Effector CD4-positive, alpha-beta T cell (primary cell): ENCODE measurements at regions not wholly inside any gene's neighbourhood (a gene's known extent, or its start where the extent isn't known, plus 50 kb on each side); places are given as distances from the start of the nearest gene placed in this dataset.
"Not testable (repeated sequence)": the region's sequence is repeated elsewhere in the genome, so short reads cannot be mapped to it uniquely, and the experiment has no call there.

Experiments used
- DNase-seq: peaks from one replicate; pipeline ENCODE4 v3.0.0-alpha.2; 2020

- no peak for DNase-seq
Observed at GRCh38 chr10:62665771-62666170, 138.7 kb upstream of the ADO start.

- no peak for DNase-seq
Observed at GRCh38 chr10:62666275-62666674, 138.2 kb upstream of the ADO start.

- DNase-seq: no peak
Observed at GRCh38 chr10:62669341-62669740, 135.2 kb upstream of the ADO start.

GRCh38 chr10:62671104-62671503 is 133.4 kb upstream of the ADO start:
- no peak for DNase-seq

- DNase-seq: peak; percentile 45
Observed at GRCh38 chr10:62681211-62681940, 123.1 kb upstream of the ADO start.

GRCh38 chr10:62684911-62685310 is 119.6 kb upstream of the ADO start:
- DNase-seq: no peak

GRCh38 chr10:62687230-62687748 is 117.2 kb upstream of the ADO start:
- DNase-seq: no peak

- no peak for DNase-seq
Observed at GRCh38 chr10:62688971-62689700, 115.4 kb upstream of the ADO start.

GRCh38 chr10:62689712-62690111 is 114.8 kb upstream of the ADO start:
- no peak for DNase-seq

- no peak for DNase-seq
Observed at GRCh38 chr10:62690703-62691102, 113.8 kb upstream of the ADO start.

- DNase-seq: no peak
Observed at GRCh38 chr10:62691336-62691735, 113.2 kb upstream of the ADO start.

- no peak for DNase-seq
Observed at GRCh38 chr10:62692085-62692484, 112.4 kb upstream of the ADO start.

- DNase-seq: no peak
Observed at GRCh38 chr10:62693306-62693705, 111.2 kb upstream of the ADO start.

GRCh38 chr10:62694537-62695126 is 109.9 kb upstream of the ADO start:
- no peak for DNase-seq

- no peak for DNase-seq
Observed at GRCh38 chr10:62696798-62697197, 107.7 kb upstream of the ADO start.

GRCh38 chr10:62699148-62699547 is 105.4 kb upstream of the ADO start:
- DNase-seq: no peak

GRCh38 chr10:62704121-62704520 is 100.4 kb upstream of the ADO start:
- not testable (repeated sequence) for DNase-seq

GRCh38 chr10:62705789-62706188 is 98.7 kb upstream of the ADO start:
- DNase-seq: no peak

GRCh38 chr10:62707810-62708209 is 96.7 kb upstream of the ADO start:
- no peak for DNase-seq

GRCh38 chr10:62708569-62708968 is 96.0 kb upstream of the ADO start:
- no peak for DNase-seq

GRCh38 chr10:62709200-62709599 is 95.3 kb upstream of the ADO start:
- no peak for DNase-seq

GRCh38 chr10:62710182-62710581 is 94.3 kb upstream of the ADO start:
- no peak for DNase-seq

- no peak for DNase-seq
Observed at GRCh38 chr10:62715383-62715782, 89.1 kb upstream of the ADO start.

GRCh38 chr10:62718585-62718984 is 85.9 kb upstream of the ADO start:
- no peak for DNase-seq
